ENCODE measurements at regions not wholly inside any gene's neighbourhood (a gene's known extent, or its start where the extent isn't known, plus 50 kb on each side); places are given as distances from the start of the nearest gene placed in this dataset.

DNA sequence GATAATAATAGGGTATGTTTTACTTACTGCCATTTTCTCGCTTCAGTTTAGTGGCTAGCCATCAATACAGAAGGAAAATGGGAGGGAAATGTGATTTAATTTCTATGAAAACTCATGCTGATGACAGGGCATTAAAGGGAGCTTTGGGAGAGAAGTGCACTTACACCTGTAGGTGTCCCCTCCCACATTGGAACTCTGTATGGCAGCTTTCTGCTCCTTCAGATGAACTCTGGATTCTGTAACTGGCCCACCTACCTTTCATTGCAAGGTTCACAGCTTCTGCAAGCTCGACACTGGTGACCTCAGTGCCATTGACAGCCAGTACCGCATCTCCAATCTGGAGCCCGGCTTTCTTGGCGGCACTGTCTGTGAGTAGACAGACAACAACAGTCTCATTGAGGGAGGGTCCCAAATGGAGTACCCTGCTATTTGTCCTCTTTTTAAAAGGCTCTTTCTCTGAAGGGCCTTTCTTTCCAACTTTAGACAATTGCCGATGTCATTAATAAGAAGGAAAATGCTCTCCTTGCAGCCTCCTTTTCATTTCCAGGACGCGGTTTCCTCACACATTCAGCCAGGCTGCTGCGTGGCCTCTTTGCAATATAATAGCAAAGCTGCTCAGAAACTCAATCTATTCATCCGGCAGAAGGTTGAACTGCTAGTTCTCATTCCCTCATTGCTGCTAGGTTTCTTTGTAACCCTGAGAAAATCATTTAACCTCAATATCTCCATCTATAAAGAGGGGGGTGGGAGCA is 63.6 kb downstream of the NUDT12 start:
- DNase-seq: no peak

DNA sequence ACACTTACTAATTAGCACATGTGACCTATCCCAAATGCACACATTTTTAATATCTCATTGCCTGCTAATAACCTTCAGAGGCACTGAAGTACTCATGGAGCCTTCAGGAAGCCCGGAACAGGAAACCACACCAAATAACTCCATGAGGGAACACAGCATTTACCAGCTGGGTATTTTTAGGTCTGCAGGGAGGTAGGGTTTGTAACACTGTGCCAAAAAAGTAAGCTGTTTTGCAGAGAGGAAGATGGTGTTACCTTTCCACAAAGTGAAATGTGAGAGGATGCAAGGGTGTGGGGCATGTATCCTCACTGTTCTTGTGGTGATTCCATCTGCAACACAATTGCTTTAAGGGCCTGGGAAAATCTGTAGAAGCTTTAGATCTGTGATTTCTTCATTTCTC is 64.4 kb downstream of the NUDT12 start:
- no peak for DNase-seq

DNA sequence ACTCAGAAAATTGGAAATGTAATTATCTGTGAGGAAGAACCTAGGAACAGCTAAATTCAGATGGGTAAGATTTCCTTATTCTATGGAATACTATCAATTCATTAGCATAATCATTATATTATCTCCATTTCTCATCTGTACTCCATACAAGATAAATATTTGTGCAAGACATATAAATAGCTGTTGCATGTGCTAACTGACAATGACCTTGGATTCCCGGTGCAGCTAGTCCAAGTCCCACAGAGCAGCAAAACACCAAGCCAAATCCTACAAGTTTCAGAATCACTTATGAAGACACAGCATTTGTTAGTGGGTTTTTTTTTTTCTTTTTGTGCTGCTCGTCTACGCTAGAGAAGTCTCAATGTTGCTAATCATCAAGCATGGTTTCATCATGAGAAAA is 64.8 kb downstream of the NUDT12 start:
- no peak for DNase-seq

DNA sequence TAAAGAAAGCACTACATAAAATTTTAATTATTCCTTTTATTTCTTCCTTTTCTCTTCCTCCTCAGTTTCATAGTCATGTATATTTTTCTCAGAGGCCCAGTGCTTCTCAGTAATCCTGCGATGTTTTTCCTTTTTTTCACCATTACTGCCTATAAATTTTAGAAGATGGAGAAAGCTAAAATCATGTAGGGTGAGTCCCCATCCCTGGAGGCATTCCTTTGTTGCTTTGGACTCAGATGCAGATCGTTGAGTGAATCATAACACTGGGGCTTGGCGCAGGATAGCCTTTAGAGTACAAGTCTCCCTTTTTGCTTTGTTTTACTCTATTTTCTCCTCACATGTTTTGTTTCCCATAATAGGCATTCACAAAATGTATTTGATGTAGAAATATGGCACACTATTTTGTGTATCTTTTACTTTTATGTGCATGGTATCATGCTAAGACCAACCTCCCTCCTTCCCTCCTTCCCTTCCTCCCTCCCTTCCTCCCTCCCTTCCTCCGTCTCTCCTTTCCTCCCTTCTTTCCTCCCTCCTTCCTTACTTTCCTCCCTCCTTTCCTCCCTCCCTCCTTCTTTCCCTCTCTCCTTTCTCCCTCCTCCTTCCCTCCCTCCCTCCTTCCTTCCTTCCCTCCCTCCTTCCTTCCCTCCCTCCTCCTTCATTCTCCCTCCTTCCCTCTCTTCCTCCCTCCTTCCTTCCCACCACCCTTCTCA is 72.4 kb downstream of the NUDT12 start:
- DNase-seq: no peak

DNA sequence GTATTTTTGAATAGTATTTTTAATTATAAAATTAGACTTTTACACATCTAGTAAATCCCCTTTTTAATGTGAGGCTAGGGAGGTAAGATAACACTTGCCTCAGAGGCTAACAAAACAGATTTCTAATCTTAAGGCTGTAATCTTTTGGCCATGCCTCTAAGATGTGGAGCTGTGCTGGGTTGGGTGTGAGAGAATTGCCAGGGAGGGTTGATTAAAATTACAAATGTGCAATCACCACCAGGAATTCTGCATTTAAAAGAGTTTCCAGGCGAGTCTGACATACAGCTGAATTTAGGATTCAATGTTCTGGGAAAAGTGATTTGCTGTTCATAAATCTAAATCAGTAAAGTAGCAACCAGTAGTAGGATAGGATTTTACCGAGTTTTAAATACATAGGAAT is 73.3 kb downstream of the NUDT12 start:
- no peak for DNase-seq

DNA sequence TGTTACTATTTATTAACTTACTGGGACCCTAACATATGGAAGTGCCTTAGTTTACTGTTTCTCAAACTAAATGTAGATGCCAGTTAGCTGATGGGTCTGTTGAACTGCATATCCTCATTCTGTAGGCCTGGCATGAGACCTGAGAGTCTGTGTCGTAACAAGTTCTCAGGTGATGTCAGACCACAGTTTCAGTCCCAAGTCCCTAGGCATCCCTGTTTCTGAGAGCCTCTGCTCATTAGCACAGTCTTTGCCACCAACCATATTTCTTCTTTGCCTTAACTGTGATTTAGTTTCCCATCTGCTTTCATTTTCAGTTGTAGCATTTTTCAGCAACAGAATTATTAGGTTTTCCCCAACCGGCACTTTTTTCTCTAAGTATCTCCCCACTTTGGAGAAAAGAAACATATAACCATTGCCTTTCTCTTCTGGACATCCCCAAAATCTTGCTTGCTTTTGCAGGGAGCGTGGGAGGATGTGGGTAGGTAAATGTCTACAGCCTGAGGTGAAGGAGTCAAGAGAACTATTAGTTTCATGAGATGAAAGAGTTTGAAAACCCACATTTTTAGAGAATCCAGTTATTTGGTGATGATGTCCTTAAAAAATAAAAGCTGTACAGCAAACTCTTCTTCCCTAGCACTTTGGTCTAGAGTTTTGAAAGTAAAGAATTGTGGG is 74.6 kb downstream of the NUDT12 start:
- DNase-seq: no peak

DNA sequence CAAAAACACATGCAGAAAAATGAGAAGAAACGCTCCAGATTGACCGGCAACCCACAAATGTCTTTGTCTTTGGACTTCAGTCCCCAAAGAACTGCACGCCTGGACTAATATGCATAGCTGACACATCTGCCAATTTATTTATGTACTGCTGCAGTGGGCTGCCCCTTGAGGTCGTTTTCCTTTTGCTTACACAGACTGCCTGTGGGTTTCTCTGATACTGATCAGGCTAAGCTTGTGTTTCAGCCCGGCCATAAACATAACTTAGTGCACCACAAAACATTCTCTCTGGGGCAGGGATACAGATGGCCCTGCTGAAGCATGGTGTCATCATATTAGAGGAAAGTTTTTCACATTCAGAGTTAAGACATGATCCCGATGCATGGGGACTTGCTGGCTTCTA is 75.4 kb downstream of the NUDT12 start:
- DNase-seq: no peak

DNA sequence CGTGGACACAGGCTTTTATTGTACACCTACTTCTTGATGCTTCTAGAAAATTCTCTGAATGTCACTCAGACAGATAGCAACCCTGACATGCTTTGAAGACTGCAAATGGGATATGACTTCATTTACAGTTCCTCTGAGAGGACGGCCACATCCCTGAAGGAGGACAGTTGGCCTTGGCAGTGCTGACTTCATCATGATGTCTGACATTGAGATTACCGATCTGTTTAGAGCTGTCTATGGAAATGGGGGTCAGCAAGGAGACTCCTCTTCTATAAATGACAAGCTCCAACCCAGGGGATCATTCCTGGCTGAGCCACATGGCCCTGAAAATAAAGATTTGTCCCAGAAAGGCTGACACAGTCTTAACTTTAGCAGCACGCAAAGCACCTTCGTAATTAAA is 75.8 kb downstream of the NUDT12 start:
- no peak for DNase-seq

DNA sequence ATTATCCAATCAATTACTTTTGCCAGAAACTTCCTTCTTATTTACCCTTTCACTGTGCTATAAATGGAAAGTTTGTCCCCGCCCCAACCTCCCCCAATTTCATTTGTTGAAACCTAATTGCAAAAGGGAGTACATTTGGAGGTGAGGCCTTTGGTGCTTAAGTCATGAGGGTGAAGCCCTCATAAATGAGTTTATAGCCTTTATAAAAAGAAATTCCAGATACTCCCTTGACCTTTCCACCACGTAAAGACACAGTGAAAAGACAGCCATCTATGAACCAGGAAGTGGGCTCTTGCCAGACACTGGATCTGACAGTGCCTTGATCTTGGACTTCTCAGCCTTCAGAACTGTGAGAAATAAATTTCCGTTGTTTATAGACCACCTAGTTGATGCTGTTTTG is 82.3 kb downstream of the NUDT12 start:
- DNase-seq: no peak

DNA sequence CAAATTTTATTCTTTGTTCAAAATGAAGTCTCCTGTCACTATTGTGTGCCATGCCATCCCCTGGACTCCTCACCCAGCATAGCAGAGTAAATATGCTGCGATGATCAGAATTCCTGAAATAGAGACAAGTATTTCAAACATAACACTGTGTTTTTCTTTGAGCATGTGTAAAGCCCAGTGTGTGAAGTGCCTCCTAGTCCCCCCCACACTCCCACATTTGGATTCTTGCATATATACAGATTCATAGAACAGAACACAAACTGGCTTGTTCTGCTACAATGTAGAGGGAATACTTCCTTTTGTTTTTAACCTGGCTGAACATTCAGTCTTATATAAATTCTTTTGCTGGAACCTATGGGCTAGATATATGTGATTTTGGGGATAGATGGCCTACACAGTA is 84.9 kb downstream of the NUDT12 start:
- no peak for DNase-seq

DNA sequence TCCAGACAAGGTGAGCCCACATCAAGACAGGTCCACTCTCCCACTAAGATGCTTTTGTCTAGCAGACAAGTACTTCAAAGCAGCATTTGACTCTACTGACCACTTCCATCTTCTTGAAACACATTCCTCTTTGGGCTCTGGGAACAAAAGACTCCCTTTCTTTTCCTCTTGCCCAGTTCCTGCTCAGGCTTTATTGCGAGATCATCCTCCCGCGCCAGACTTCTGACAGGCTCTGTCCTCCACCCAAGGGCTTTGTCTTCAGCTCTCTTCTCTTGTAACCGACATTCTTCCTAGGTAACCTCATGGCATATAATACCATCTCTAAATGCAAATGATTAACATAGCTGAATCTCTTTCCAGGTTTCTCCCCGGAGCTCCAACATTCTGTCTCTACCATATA is 85.8 kb downstream of the NUDT12 start:
- no peak for DNase-seq

DNA sequence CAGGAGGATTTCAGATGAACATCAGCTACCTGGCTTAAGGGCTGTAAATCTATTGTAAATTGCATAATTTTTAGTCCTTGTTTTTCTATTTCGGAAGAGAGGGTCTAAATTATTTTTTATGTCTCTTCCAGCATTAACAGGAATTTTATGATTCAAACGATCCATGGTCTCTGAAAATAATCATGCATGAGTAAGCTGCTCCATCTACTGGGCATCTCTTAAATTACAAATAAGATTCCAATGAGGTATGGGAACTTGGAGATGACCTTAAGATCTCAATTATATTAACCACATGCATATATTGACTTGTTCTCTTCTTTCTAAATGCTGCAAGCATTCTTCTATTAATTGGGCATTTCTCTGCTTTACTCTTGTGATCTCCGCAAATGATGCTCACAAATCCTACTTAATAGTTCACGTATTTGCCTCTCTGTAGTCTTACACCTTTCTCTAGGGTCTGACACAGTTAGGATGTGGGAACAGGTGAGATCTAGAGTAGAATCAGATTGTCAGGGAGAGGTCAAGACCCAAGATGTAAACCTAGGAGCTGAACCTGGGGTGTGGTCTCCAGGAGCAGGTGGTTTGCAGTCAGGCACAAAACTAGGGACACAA is 86.9 kb downstream of the NUDT12 start:
- DNase-seq: peak in 2 of 6 experiments; percentile 20 to 21

DNA sequence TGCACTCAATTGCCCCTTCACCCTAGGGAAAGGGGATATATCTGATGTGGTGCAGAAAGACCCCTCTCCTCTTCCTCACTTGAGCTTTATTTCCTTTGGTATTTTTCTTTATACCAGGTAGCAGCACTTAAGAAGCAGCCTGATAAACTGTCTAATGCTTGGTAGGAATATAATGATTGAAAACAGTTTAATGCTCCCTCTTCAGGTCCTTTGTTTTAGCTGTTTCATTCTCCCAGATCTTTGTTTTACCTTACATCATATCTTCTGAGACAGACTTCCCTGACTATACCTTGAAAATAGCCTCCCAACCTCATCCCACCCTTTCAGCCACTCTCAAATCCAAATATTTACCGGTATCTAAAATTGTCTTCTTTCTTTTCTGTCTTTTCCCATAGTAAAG is 87.9 kb downstream of the NUDT12 start:
- no peak for DNase-seq

DNA sequence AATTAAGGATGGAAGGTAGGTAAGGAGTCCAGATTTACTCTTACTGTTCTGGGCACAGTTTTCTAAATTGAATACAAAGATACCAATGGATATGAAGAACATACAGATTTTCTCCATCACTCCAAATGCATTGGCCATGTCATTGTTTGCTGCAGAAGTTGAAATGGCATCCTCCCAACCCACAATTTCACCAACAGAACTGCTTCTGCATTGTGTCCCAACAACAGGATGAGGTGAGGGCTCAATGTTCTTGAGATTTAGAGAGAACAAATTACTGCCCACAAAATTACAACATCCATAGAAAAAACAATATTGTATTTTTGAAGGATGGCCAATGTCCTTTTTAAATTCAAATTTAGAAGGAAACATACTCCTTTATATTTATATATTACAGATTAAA is 88.9 kb downstream of the NUDT12 start:
- no peak for DNase-seq

DNA sequence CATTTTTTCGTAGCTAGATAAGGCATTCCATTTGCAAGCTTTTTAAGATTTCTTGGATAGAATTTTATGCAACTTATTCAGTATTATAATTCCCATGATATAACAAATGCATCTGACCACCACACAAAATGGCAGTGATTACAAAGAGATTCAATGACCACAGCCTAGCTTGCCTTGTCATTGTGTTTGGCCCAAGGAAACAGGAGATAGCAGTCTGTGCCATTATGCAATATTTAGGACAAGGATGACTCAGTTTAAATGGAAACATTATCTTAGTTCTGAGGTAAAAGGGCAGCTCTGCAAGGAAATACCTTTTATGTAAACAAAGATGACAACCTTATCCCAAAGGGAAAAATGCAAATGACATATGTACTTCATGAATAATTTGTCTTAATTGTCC is 89.8 kb downstream of the NUDT12 start:
- DNase-seq: no peak

DNA sequence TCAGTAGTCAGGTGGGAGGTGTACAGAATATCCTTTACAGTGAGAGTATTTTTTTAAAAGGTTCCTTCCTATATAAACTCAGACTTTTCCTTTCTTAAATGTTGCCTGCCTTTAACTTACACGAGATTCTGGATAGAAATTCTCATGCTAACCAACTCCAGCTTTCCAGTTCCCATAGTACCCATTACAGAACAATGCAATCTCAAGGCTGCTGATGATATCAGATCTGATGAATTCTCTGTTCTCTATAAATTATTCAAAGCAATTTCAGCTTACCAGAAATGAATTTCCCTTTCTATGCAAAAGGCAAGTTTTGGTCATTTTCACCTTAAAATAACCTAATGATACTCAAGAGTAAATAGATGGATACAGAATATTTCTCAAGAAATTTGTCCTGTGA is 90.3 kb downstream of the NUDT12 start:
- DNase-seq: no peak

DNA sequence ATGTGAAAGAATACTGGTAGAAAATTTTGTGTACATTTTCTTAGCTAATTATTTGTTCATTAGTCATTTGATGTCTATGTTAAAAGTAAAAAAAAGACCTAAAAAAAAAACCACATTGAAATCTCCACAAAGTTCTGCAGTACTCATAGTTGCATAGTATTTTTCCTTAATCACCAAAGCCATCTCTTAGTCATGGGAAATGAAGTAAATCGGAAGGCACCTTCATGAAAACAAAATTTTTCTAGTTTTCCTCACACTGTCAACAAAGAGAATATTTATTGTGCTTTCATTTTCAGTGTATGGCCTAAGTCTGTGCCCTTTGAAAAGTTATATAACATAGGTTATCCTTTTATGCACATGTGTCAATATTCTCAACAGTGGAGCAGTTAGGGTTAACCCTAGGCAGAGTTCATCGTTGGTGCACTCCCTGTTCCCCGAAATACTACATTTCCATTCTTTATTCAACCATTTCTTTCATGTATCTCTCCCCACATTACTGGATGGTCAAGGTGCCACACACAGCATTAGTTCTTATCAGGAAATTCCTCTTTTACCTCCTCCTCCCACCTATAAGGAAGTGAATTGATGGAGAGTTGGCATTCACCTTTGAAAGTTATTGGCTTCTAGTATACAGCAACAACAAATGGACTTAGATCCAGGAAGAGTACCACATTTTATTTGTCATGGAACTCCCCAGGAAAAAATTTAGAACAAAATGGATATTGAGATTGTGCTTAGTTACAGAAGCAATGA is 93.1 kb downstream of the NUDT12 start:
- no peak for DNase-seq

DNA sequence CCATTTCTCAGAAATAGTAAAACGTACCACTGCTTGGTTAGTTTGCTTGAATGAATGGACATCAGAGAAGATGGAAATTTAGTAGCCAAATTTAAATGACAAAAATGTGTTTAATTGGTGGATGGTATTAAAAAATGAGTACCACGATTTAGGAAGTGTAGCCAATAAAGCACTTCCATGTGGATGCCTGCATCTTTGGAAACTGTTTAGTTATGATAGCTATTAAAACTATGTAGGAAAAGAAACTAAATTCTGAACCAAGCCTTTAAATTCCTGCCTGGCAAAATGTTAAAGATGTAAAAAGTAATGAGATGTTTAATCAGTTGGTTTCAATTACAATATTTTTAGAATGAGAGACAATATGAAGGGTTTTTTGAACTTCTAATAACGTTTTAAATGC is 94.8 kb downstream of the NUDT12 start:
- no peak for DNase-seq

DNA sequence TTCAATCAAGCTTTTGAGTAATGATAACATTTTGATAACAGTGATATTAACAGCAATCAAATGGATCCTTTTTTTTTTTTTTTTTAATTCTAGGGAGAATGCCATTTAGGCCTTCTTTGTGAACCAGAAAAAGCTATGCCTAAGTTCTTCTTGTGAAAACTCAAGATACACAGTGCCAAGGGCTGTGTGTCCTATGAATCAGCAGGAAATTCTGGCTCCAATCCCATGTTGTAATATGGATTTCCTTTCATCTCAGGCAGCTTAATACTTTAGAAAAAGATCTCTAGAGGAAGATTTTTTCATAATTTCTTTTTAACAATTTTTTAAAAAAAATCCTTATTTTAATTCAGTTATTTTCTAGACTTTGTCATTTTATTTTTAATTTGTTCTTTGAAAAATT is 96.1 kb downstream of the NUDT12 start:
- no peak for DNase-seq

DNA sequence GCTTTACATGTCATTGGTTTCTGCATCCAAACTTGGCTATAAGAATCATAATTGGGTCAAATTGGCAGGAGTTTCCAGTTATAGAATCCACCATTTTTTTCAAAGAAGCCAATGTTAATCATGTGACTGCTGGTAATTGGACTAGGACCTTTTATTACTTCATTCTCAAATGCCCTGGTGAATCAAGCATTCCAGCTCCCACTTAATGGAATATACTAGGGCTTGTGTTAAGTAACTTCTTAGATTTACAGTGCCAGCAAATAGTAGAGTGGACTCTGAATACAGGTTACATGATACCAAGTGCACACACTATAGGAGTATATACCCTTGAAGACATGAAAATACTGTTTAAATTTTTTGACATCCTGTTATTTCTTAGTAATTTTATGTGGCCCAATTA is 96.7 kb downstream of the NUDT12 start:
- DNase-seq: no peak

DNA sequence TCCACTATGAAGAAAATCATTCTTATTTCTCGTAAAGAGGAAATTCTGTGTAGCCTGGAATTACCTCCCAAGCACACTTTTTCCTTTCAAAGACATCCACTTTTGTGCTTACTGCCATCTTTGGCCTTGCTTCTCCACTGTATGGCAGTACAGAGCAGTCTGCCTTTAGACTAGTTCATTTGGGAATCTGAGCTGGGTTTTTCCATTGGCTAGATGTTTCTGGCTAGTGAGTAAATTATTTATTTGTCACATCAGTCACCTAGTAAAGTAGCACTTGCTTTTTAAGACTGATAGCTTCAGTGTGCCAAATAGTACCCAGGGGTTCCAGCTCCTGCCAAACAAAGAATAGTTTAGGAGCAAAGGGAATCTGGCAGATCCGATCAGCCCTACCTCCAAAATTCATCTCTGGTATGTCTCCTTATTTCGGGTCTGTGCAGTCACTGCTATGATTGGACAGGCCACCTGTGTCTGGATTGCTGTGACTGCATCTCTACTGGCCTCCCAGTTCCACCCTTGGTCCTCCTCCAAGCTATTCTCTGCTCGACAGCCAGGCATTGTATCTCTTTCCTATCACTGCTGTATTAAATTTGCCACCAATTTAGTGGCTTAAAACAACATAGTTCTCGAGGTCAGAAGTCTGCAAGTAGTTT is 97.6 kb downstream of the NUDT12 start:
- no peak for DNase-seq

DNA sequence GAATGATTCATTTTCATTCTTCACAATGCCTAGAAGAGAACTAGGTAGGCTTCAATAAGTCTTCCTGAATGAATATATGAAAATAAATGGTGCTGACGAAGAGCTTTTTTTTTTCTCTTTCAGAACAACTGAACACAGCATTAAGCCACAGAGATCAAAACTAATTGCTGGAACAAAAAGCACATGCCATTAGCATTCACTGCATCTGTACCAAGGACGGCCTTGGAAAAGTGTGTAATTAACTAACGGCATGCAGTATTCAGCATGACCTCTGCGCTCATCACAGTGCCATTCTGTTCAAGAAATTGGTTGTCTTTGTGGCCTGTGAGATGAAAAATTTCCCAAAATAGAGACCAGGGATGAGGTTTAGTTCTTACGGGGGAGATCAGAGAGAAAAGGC is 99.3 kb downstream of the NUDT12 start:
- no peak for DNase-seq

DNA sequence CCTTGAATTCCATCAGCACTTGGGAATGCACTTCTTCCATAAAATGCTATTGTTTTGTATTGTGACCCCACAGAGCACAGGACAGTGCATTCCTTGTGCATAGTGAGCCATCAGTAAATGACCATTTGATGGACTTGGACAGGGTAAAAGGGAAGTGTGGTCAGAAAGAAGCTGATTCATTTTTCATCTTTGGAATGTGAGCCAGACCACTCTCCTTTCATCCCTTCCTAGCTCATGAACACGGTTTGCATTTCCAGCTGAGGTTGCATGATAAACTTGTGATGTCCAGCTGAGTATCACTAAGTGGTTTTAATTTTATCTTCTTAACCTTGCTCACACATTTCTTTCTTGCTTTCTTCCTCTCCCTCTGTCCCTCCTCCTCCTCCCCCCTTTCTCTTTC is 101.3 kb downstream of the NUDT12 start:
- no peak for DNase-seq

All from stimulated activated naive CD4-positive, alpha-beta T cell (primary cell).